HG03159 (cell line): ENCODE measurements at regions not wholly inside any gene's neighbourhood (a gene's known extent, or its start where the extent isn't known, plus 50 kb on each side); places are given as distances from the start of the nearest gene placed in this dataset.

ENCODE experiments used
- ATAC-seq: cut with Tn5 transposase; IDR thresholded peaks from one replicate; pipeline ENCODE4 v1.9.1; 2021; ENCODE audit warnings: mild to moderate bottlenecking, moderate library complexity; ENCODE audit not compliant: unreplicated experiment

DNA sequence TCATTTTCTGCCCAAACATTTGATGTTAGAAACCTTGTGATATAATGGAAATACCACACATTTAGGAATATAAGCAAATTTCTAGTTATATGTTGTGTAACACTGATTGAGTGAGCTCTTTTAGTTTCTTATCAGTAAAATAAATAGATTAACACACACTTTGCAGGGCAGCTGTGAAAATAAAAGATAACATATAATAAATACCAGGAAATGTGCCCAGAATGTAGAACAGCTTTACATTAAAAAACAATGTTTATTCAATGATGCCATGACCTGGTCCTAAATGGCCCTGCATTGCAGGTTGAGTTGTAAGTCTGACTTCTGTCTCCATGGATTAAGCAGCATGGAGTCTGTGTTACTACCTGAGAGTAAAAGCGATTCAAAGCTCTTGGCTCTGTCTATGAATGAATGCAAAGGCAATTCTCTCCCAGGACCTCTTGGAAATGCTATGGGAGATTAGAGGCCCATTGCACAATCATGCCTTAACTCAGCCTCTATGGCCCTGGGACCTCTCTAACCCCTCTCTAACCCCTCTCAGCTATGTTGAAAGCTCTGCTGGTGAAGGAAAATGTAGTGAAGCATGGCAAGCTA, 296.0 kb upstream of the ACTBL2 start:
- ATAC-seq = no peak

DNA sequence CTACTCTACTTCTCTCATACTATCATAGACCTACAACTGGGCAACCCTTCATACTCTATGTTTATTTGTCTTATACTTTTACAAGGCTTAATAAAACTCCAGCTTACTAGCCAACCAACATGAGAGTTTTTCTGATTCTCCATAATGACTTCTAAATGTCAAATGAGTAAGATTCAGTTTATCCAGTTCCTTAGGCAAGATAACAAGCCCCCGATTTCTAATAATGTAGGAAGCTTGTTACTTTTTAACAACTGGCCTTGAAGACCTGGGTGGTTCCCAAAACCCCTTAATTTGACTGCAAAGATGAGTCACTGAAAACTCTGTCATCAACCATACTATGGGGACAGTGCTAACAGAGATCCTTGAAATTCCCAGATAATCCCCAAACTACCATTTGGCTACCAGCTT, 294.6 kb upstream of the ACTBL2 start:
- ATAC-seq = no peak

DNA sequence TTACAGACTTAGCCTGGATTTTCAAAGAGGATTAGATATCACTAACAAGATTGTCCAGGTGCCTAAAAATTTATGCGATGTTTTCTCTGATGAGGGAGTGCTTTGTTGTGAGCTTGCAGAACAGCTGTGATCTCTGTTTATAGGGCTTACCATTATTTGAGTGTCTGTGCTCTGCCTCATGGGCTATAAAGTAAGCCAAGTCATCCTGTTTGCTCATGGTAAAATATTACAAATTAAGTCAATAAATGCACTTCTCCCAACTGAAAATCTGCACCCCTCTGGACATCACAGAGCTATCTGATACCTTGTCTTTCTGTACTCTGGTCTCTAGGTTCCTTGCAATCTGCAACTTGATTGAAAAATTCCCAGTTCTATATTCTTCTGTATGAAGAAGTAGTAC, 293.4 kb upstream of the ACTBL2 start:
- no peak for ATAC-seq

DNA sequence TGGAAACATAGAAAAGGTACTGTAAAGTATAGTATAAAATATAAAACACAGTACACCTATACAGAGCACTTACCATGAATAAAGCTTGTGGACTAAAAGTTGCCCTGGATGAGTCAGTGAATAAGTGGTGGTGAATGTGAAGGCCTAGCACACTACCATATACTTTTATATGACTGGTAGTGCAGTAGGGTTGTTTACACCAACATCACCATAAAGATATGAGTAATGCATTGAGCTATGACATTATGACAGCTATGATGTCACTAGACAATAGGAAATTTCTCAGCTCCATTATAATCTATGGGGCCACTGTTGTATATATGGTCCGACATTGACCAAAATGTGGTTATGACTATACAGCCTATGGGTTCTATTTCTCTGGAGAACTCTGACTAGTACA, 291.8 kb upstream of the ACTBL2 start:
- no peak for ATAC-seq

DNA sequence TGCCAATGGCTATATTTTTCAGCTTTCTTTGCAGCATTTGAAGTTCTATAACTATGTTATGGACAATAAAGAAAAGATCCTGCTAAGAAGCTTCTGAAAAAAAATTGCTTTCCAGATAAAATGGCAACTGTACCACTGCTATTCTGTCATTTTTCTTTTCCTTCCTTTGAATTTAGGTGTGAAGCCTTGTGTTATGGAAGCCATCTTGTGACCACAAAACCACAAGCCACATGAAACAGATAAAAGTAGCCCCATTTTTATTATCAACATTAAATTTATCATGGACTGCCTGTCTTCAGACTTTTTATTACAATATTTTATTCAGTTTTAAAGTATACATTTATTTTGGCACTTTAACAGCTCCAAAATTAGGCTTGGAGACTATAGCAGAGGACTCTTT, 289.9 kb upstream of the ACTBL2 start:
- no peak for ATAC-seq

DNA sequence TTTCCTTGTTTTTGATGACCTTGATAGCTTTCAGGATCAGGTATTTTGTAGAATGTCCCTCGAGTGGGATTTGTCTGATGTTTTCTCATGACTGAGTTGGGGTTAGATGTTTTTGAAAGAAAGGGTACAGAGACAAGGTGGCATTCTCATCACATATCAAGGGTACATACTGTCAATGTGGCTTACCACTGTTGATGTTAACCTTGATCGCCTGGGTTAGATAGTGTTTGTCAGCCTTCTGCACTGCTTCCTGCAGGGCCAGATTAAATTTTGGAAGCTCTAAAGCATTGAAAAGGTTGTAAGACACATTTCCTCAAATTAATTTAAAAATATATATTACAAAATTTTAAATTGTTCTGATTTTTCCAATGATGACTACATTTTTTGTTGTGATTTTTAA, 287.4 kb upstream of the ACTBL2 start:
- ATAC-seq = no peak

DNA sequence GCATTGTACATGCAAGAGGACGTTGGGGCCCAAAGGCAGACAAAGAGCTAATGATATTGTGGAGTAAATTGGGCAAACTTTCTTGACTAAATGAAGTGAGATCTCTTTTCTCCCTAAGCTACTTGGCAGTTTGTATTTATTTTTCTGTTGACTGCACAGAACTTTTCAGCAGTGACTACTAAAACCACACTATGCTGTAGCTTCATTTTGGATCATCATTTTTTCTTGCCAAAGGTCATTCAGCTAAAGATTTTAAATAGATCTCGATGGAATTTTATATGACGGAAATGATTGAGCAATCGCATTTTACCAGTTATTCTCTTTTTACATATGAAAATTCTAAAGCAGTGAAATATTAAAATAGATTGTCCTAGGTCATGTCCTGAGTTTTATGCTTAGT, 286.1 kb upstream of the ACTBL2 start:
- ATAC-seq = no peak

DNA sequence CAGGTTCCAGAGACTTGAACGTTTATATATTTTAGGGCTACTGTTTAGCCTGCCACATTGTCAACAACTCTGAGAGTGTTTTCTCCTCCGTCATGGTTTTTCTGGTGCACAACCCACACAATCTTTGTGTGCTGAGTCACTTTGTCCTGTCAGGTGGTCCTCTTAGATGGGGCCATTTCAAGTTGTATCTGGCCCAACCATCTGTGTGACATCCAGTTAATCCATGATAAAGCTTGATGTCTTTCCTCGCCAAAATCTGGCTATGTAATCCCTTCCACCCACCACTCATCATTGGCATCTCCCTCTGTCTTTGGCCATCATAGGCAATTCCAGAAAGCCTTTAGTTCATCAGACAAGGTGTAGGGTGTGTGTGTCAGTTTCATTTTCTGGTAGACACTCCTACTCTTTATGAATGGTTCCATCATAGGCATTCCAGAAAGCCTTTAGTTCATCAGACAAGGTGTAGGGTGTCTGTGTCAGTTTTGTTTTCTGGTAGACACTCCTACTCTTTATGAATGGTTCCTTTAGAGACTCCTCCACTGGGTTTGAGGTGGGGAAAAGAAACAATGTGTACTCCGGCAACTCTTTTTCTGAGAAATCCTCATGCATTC, 282.0 kb upstream of the ACTBL2 start:
- ATAC-seq = no peak

DNA sequence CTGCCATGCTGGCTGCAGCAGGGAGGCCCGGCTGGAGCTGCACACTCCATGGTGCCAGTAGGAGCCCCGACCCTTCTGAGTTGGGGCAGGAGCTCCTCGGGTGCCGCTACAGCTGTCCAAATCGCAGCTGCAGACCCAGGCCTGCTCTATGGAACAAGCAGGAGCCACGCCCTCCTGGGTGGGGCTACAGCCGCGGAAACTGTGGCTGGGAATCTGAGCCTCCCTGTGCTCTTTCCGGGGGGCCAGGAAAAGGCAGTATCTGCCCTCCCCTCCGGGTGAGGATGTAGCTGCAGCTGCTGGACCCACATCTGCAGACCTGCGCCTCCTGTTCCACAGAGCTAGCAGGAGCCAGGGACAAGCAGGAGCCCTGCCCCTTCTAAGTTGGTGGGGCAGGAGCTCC, 278.9 kb upstream of the ACTBL2 start:
- no peak for ATAC-seq

DNA sequence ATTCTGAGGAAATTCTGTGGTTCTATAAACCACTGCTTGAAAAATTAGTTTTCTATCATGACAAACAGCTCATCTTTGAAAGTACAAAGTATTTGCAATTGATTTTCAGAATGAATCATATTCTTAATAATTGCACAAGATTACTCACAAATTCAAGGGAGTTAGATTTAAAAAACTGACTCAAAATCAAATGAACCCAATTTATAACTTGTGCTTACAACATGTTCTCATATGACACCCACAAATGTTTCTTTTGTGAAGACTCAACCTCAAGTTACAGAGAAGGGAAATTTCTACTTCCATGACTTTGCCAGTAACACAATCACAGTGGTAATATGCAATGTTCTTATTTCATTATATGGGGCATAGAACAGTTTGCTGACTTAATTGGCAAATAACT, 272.0 kb upstream of the ACTBL2 start:
- ATAC-seq = no peak

DNA sequence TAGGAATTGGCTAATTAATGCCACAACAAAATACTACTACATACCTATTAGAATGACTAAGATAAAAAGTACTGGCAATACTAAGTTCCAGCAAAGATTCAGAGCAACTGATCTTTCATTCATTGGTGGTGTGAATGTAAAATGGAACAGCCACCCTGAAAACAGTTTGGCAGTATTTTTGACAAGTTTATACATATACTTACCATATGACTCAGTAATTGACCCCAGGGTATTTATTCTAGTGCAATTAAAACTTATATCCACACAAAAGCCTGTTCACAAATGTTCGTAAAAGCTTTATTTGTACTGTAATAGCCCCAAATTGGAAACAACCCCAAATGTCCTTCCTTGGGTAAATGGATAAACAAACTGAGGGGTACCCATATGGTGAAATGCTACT, 270.8 kb upstream of the ACTBL2 start:
- ATAC-seq = no peak

DNA sequence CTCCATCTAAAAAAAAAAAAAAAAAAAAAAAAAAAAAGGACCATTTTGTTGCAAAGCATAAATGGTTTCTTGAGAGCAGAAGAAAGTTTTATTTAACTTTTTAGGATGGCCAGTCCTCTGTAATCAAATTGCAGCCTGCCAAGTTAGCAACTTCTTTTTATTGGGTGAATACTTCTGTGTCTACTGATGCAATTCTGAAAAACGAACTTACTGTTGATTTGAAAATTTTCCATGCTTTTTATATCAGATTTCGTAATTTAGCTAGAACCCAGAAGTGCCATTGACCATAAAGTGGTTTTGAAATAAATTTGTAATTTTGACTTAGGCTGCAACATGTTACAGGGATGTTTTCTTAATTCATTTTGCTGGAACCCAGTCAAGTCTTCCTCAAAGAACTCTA, 269.1 kb upstream of the ACTBL2 start:
- ATAC-seq = no peak

DNA sequence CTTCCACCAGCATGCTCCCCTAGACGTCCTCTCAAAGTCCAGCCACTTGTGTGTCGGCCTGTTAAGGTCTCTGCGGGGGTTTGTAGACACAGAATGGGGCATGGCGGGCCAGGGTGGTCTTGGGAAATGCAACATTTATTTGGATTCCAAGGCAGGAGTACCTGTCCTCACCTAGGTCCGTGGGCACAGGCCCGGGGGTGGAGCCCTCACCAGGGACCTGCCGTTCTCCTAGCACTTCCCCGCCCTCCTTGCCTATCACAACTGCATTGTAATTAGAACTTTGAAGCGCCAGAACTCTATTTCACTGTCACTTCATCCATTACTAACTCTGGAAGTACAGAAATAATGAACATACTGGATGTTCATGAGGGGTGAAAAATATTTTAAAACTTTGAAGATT, 268.3 kb upstream of the ACTBL2 start:
- no peak for ATAC-seq

DNA sequence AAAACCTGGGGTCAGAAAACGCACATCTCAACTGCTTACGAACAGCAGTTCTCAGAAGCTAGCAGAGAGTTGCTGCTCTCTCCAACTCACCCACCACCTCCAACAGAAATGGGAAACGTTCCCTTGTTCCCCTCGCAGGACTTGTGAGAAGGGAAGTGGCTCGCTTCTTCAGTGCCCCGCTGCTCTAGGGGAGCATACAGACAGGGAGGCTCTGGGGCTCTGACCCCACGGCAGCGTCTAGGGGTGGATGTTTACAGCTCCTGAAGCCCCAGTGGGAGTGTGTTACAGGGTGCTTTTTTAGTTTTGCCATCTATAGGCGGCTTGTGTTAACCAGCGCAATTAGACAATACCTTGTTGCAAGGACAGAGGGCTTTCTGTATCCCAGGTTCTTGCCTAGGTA, 267.7 kb upstream of the ACTBL2 start:
- no peak for ATAC-seq

DNA sequence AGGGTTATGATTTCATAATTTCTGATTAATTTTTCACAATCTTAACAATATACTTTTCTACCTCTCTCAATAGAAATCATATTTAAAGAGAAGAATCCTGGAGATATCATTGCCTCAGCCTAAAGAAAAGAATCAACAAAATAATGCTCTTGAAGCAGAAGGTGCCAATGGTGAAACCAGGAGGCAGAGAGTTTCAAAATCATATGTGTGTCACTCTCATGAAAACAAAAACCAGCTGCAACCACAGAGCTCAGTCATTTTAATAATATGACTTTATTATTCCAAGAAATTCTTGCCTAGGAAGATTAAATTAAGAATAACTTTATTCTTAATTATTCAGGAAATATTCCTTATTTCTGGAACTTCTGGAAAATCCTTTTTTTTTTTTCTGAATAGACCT, 266.8 kb upstream of the ACTBL2 start:
- ATAC-seq = no peak

DNA sequence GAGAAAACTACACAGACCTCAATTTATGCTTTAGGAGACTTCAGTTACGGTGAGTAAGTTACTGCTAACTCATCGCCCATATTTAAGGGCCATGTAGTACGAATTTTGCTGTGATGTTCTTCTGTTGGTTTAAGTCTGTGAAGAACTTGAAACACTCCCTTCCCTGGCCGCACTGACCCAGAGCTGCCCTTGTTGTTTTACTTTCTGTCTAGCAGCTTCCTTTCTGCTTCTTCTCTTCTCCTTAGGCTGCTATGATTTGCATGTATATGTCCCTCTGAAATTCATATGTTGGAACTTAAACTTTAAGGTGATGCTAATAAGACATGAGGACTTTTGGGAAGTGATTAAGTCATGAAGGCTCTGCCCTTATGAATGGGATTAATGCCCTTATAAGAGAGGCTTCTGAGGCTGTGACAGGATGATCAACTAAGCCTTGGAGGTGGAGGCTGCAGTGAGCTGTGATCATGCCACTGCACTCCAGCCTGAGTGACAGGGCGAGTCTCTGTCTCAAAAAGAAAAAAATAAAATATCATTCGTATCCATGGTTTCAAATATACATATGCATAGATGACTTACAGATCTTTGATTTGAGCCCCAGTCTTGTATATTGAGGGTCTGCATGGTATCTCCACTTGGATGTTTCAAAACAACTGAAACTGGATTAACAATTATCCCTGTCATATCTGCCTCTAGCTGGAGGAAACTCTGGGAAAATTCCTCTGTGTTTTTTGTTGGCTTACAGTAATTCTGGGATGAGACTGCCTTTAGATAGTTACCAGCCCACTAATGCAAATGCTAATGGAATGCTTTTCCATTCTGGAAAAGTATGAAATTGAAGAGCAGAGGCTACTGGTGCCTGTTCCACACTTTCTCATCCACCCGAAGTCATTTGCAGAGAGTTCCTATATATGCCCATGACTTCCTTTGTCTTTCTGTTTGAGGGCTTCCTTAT, 263.4 kb upstream of the ACTBL2 start:
- no peak for ATAC-seq

DNA sequence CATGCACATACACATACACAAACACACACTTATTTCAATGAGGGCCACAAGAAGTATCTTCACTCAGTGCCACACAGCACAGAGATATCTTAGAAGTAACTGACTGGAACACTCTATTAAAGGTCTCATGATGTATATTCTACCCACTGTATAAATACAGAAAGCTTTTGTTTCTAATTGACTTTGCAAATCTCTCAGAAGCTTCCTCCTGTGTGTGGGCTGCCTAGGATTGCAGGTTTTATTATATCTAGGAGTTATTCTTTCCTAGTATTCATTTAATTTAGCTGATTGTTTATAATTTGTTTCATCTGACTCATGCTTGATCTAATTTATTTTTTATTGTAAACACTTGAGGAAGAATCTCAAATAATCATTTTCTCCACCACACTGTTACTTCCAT, 262.4 kb upstream of the ACTBL2 start:
- no peak for ATAC-seq

DNA sequence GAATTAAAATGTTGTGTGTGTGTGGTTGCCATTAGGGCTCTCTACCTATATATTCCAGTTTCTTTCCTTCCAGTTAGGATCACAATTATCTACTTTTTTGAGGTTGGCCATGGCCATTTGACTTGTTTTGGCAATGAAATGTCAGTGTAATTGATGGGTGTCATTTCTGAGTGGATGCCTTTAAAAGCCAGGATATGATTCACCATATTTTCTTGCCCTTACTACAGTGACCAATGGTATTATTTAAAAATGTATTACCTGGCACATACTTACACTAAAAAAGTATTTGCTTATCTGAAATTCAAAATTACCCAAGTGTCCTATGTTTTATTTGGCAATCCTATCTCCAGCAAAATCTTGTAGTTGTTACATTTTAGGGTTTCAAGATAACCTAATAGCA, 258.7 kb upstream of the ACTBL2 start:
- ATAC-seq = no peak

DNA sequence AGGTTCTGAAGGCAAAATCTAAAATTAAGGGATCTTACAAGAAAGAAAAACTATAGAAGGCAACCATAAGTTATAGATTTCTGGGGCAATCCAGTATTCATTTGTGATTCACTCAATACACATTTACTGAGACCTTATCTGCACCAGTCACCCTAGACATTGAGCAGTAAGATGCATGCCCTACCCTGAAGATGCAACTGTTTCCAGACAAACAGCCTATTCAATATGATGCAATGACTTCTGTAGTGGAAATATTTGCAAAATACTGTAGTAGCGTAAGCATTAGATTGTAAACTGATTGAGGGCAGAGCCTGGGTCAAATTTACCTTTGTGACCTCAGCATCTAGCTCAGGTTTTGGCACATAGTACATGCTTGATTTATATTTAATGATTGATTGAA, 256.2 kb upstream of the ACTBL2 start:
- ATAC-seq = no peak

DNA sequence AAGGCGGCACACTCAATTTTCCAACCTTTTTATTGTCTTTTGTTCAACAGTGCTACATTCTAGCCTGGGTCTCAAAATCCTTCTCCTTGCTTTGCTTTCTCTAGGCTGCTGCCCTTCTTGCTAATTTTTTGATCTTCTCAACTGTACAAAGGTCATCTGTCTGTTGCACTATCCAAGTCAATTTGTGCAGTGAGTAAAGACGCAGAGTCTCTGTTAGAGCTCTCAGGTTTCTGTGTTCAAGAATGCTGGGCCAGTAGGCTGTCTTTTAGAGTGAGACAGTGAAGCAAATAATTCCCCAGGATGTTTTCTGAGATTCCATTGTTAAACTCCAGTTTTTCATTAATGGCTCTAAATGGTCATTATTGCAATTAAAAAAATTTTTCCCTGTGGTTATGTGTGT, 255.7 kb upstream of the ACTBL2 start:
- ATAC-seq = no peak

DNA sequence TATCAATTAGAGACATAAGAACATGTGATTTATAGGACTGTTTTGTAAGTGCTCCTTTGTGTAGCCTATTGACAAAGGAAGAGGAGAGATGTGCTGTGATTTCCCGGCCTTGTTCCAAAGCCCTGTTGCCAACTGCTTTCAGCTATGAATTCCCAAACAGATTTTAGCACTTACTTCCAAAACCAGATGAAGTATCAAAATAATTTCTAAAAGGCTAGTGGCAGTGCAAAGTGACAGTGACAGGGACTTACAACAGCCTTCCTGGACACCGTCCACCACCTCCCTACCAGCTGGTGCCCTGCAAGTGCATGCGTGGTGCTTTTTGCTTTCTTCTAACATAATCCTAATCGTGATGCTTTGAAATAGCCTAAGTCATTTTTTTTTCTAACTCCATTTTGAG, 254.1 kb upstream of the ACTBL2 start:
- no peak for ATAC-seq
